WTC11 (cell line): ENCODE measurements at regions not wholly inside any gene's neighbourhood (a gene's known extent, or its start where the extent isn't known, plus 50 kb on each side); places are given as distances from the start of the nearest gene placed in this dataset.
"Not testable (repeated sequence)": the region's sequence is repeated elsewhere in the genome, so short reads cannot be mapped to it uniquely, and the experiment has no call there.

Experiments used
- ATAC-seq: fragments of 200-7000 bp; cut with Tn5 transposase; 2 replicates; pipeline ENCODE4 v1.10.0; 2021; ENCODE audit warnings: mild to moderate bottlenecking, moderate library complexity
- CTCF ChIA-PET: fragments of 300-600 bp; sonication (Branson Sonifier 250); formaldehyde crosslinking; loops from one replicate; lab custom pipeline; 2021; ENCODE audit warnings: antibody characterized with exemption; lab: Charles Lee
- POLR2A ChIA-PET: fragments of 350-600 bp; sonication (Branson Sonifier 250); formaldehyde crosslinking; loops from one replicate; lab custom pipeline; 2021; ENCODE audit warnings: antibody characterized with exemption; lab: Charles Lee
- DNase-seq: peaks from one replicate; pipeline ENCODE4 v3.0.0; 2021; ENCODE audit warnings: low spot score
- H3K27ac Mint-ChIP-seq: 2 replicates; pipeline ENCODE4 v1.8.0; 2021; ENCODE audit warnings: mixed read lengths
- H3K27me3 Mint-ChIP-seq: 2 replicates; pipeline ENCODE4 v1.8.0; 2021; ENCODE audit warnings: low read depth, mild to moderate bottlenecking, moderate library complexity, mixed read lengths
- H3K36me3 Mint-ChIP-seq: 2 replicates; pipeline ENCODE4 v1.8.0; 2021; ENCODE audit warnings: mixed read lengths
- H3K4me1 Mint-ChIP-seq: 2 replicates; pipeline ENCODE4 v1.8.0; 2022; ENCODE audit warnings: mixed read lengths
- H3K4me3 Mint-ChIP-seq: 2 replicates; pipeline ENCODE4 v1.8.0; 2021; ENCODE audit warnings: mild to moderate bottlenecking, moderate library complexity, mixed read lengths
- H3K9me3 Mint-ChIP-seq: 2 replicates; pipeline ENCODE4 v1.8.0; 2021; ENCODE audit warnings: mixed read lengths
- CDX4 ChIP-seq: fragments of 250-450 bp; sonication (Bioruptor Pico); IDR thresholded peaks from 2 replicates; pipeline ENCODE4 v1.9.0; 2021; ENCODE audit warnings: moderate library complexity, mild to moderate bottlenecking, inconsistent platforms, borderline replicate concordance
- CREB1 ChIP-seq: sonication (generic); formaldehyde crosslinking; IDR thresholded peaks from 2 replicates; pipeline ENCODE4 v1.8.0; 2023; ENCODE audit warnings: mild to moderate bottlenecking, missing genetic modification reagents
- CREM ChIP-seq: sonication (generic); formaldehyde crosslinking; IDR thresholded peaks from 2 replicates; pipeline ENCODE4 v1.8.1; 2022; ENCODE audit warnings: mild to moderate bottlenecking, missing genetic modification reagents, moderate library complexity
- ETV6 ChIP-seq: sonication (generic); formaldehyde crosslinking; IDR thresholded peaks from 2 replicates; pipeline ENCODE4 v1.8.1; 2022; ENCODE audit warnings: mild to moderate bottlenecking, missing genetic modification reagents
- FOXP4 ChIP-seq: sonication (generic); formaldehyde crosslinking; IDR thresholded peaks from 2 replicates; pipeline ENCODE4 v1.8.0; 2022; ENCODE audit warnings: mild to moderate bottlenecking, missing genetic modification reagents
- GABPB1 ChIP-seq: sonication (generic); formaldehyde crosslinking; IDR thresholded peaks from 2 replicates; pipeline ENCODE4 v1.8.1; 2023; ENCODE audit warnings: mild to moderate bottlenecking, missing genetic modification reagents
- GTF2I ChIP-seq: fragments of 250-450 bp; sonication (Bioruptor Pico); conservative IDR thresholded peaks from 2 replicates; pipeline ENCODE4 v1.4.0; 2021; ENCODE audit warnings: mild to moderate bottlenecking
- IRF2 ChIP-seq: sonication (generic); formaldehyde crosslinking; IDR thresholded peaks from 2 replicates; pipeline ENCODE4 v1.8.0; 2022; ENCODE audit warnings: low read depth, missing genetic modification reagents, borderline replicate concordance
- JUN ChIP-seq: sonication (generic); formaldehyde crosslinking; IDR thresholded peaks from 2 replicates; pipeline ENCODE4 v1.8.0; 2023; ENCODE audit warnings: mild to moderate bottlenecking, missing genetic modification reagents
- NR3C1 ChIP-seq: sonication (generic); formaldehyde crosslinking; conservative IDR thresholded peaks from 2 replicates; pipeline ENCODE4 v1.8.1; 2023; ENCODE audit warnings: low read depth, mild to moderate bottlenecking, missing genetic modification reagents
- SP1 ChIP-seq: sonication (generic); formaldehyde crosslinking; conservative IDR thresholded peaks from 2 replicates; pipeline ENCODE4 v1.8.1; 2022; ENCODE audit warnings: missing genetic modification reagents
- TEAD4 ChIP-seq: sonication (generic); formaldehyde crosslinking; IDR thresholded peaks from 2 replicates; pipeline ENCODE4 v1.8.0; 2022; ENCODE audit warnings: mild to moderate bottlenecking, missing genetic modification reagents
- USF1 ChIP-seq: sonication (generic); formaldehyde crosslinking; IDR thresholded peaks from 2 replicates; pipeline ENCODE4 v1.8.0; 2022; ENCODE audit warnings: mild to moderate bottlenecking, missing genetic modification reagents
- ZBTB21 ChIP-seq: sonication (generic); formaldehyde crosslinking; IDR thresholded peaks from 2 replicates; pipeline ENCODE4 v1.8.1; 2023; ENCODE audit warnings: mild to moderate bottlenecking, missing genetic modification reagents, borderline replicate concordance
- ZNF416 ChIP-seq: fragments of 250-450 bp; sonication (Bioruptor Pico); IDR thresholded peaks from 2 replicates; pipeline ENCODE4 v1.9.0; 2021; ENCODE audit warnings: mild to moderate bottlenecking, inconsistent platforms
- TF ChIP-seq, protein P1 (sequence below): fragments of 250-450 bp; sonication (Bioruptor Pico); IDR thresholded peaks from 2 replicates; pipeline ENCODE4 v1.9.0; 2021; ENCODE audit warnings: mild to moderate bottlenecking
- TF ChIP-seq, protein P2 (sequence below): sonication (generic); formaldehyde crosslinking; IDR thresholded peaks from 2 replicates; pipeline ENCODE4 v1.8.0; 2023; ENCODE audit warnings: missing genetic modification reagents
- TF ChIP-seq, protein P3 (sequence below): sonication (generic); formaldehyde crosslinking; IDR thresholded peaks from 2 replicates; pipeline ENCODE4 v1.8.0; 2022; ENCODE audit warnings: missing genetic modification reagents

GRCh38 chr7:66490979-66491378 lies 137.7 kb upstream of the KCTD7 start:
- peak; percentile 56 for ATAC-seq
- CTCF ChIA-PET, H3K9me3 Mint-ChIP-seq, H3K36me3 Mint-ChIP-seq, H3K4me3 Mint-ChIP-seq, DNase-seq, H3K27me3 Mint-ChIP-seq: not testable (repeated sequence)
- Mint-ChIP-seq H3K27ac (peak overlapping the region; percentile 88), H3K4me1 (peaks cover 31% of the 10 kb centered on the region)
- POLR2A ChIA-PET: interaction anchor here (0.7 to 1.1 kb wide), 2 partner anchors 77 to 353 kb away, joined by 3 to 4 read pairs; no protein-coding TSS in a partner anchor

GRCh38 chr7:66492405-66492804 lies 136.3 kb upstream of the KCTD7 start:
- DNase-seq, ATAC-seq, CTCF ChIA-PET, H3K9me3 Mint-ChIP-seq, H3K36me3 Mint-ChIP-seq, H3K27me3 Mint-ChIP-seq: not testable (repeated sequence)
- Mint-ChIP-seq H3K27ac (peak overlapping the region; percentile 95), H3K4me3 (peak overlapping the region; percentile 88), H3K4me1 (peaks cover 31% of the 10 kb centered on the region)
- POLR2A ChIA-PET: interaction anchor here (0.7 to 1.7 kb wide), 3 partner anchors 79 to 352 kb away, joined by 3 to 10 read pairs (median 6); no protein-coding TSS in a partner anchor
- TF ChIP-seq GABPB1 (CRISPR knock-in tag): 0 out of 2 replicates have a peak, but pooled peaks have one; percentile 18

DNA sequence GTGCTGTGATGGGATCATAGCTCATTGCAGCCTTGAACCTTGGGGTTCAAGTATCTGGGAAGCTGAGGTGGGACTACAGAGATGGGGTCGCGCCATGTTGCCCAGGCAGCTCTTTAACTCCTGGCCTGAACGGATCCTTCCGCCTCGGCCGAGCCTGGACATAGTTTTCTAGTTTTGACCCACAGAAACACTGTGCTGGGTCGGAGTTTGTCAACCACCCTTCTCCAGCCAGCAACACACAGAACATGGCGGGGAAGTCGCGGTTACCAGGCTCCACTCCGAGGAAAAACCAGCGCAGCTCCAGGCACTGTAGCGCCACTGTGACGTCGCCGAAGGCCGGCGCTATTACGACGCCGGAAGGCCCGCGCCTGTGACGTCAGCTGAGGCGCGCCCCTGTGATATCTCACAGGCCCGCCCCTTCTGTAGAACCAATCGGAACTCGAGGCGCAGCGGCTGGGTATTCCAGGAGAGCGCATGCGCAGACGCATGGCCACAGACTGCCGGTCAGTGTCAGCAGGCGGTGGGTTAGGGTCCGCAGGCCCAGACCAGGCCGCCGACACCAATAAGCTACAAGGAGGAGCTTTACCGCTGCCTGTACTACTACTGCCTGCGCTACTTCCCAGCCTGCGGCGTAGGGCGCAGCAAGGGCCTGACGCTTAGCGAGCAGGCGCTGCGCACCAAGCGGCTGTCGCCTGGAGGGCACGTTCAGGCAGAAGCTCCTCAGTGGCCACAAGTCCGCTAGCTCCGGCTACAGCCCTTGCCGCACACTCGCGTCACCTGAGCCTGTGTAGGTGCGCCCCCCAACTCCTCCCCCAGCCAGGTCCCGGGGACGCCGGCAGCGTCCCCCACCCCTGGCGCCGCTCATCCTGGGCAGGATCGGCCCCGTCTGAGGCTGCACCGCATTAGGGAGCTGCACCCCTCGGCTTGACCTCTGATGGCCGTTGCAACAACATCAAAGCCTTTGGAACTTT lies 135.2 kb upstream of the KCTD7 start:
- Mint-ChIP-seq H3K4me3 (peak overlapping the region; percentile 88), H3K36me3 (no peaks in the 10 kb centered on the region), H3K4me1 (peaks cover 31% of the 10 kb centered on the region), H3K27ac (peak overlapping the region; percentile 99), H3K9me3 (no peaks in the 10 kb centered on the region), H3K27me3 (no peaks in the 10 kb centered on the region; the same call in 1 of the 2 replicates)
- ChIA-PET CTCF (interaction anchor here (0.6 to 1.6 kb wide), 9 partner anchors 16 to 809 kb away, joined by 3 to 13 read pairs (median 3); no protein-coding TSS in a partner anchor), POLR2A (interaction anchor here (0.6 to 1.7 kb wide), 12 partner anchors 31 to 511 kb away, joined by 3 to 10 read pairs (median 3); partner anchors contain the start of genes GUSB, KCTD7, TPST1 and TYW1)
- ATAC-seq (peak; percentile 84), DNase-seq (peak; percentile 98)
- TF ChIP-seq, protein P1, sequence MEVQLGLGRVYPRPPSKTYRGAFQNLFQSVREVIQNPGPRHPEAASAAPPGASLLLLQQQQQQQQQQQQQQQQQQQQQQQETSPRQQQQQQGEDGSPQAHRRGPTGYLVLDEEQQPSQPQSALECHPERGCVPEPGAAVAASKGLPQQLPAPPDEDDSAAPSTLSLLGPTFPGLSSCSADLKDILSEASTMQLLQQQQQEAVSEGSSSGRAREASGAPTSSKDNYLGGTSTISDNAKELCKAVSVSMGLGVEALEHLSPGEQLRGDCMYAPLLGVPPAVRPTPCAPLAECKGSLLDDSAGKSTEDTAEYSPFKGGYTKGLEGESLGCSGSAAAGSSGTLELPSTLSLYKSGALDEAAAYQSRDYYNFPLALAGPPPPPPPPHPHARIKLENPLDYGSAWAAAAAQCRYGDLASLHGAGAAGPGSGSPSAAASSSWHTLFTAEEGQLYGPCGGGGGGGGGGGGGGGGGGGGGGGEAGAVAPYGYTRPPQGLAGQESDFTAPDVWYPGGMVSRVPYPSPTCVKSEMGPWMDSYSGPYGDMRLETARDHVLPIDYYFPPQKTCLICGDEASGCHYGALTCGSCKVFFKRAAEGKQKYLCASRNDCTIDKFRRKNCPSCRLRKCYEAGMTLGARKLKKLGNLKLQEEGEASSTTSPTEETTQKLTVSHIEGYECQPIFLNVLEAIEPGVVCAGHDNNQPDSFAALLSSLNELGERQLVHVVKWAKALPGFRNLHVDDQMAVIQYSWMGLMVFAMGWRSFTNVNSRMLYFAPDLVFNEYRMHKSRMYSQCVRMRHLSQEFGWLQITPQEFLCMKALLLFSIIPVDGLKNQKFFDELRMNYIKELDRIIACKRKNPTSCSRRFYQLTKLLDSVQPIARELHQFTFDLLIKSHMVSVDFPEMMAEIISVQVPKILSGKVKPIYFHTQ (CRISPR knock-in tag): no peak
- TF ChIP-seq FOXP4 (CRISPR knock-in tag) (peak; percentile 85), CREM (CRISPR knock-in tag) (peak; percentile 98), SP1 (CRISPR knock-in tag) (peak; percentile 96), NR3C1 (CRISPR knock-in tag) (no peak), USF1 (peak; percentile 53; the same call in 1 of the 2 replicates), CREB1 (peak; percentile 93; the same call in 1 of the 2 replicates), IRF2 (CRISPR knock-in tag) (no peak), JUN (CRISPR knock-in tag) (no peak), ETV6 (CRISPR knock-in tag) (peak; percentile 94), TEAD4 (CRISPR knock-in tag) (no peak), ZNF416 (CRISPR knock-in tag) (no peak), ZBTB21 (CRISPR knock-in tag) (peak; percentile 99), GTF2I (CRISPR knock-in tag) (no peak), CDX4 (CRISPR knock-in tag) (no peak)
- TF ChIP-seq, protein P2, sequence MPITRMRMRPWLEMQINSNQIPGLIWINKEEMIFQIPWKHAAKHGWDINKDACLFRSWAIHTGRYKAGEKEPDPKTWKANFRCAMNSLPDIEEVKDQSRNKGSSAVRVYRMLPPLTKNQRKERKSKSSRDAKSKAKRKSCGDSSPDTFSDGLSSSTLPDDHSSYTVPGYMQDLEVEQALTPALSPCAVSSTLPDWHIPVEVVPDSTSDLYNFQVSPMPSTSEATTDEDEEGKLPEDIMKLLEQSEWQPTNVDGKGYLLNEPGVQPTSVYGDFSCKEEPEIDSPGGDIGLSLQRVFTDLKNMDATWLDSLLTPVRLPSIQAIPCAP (CRISPR knock-in tag): no peak
- TF ChIP-seq, protein P3, sequence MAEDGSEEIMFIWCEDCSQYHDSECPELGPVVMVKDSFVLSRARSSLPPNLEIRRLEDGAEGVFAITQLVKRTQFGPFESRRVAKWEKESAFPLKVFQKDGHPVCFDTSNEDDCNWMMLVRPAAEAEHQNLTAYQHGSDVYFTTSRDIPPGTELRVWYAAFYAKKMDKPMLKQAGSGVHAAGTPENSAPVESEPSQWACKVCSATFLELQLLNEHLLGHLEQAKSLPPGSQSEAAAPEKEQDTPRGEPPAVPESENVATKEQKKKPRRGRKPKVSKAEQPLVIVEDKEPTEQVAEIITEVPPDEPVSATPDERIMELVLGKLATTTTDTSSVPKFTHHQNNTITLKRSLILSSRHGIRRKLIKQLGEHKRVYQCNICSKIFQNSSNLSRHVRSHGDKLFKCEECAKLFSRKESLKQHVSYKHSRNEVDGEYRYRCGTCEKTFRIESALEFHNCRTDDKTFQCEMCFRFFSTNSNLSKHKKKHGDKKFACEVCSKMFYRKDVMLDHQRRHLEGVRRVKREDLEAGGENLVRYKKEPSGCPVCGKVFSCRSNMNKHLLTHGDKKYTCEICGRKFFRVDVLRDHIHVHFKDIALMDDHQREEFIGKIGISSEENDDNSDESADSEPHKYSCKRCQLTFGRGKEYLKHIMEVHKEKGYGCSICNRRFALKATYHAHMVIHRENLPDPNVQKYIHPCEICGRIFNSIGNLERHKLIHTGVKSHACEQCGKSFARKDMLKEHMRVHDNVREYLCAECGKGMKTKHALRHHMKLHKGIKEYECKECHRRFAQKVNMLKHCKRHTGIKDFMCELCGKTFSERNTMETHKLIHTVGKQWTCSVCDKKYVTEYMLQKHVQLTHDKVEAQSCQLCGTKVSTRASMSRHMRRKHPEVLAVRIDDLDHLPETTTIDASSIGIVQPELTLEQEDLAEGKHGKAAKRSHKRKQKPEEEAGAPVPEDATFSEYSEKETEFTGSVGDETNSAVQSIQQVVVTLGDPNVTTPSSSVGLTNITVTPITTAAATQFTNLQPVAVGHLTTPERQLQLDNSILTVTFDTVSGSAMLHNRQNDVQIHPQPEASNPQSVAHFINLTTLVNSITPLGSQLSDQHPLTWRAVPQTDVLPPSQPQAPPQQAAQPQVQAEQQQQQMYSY (CRISPR knock-in tag): peak; percentile 38; the same call in 1 of the 2 replicates
